ENCODE measurements at regions not wholly inside any gene's neighbourhood (a gene's known extent, or its start where the extent isn't known, plus 50 kb on each side); places are given as distances from the start of the nearest gene placed in this dataset.

- Histone ChIP-seq H3K27me3 (ENCODE audit: control insufficient read depth, insufficient read depth, low read length) (no peaks in the 10 kb centered on the region), H3K4me1 (ENCODE audit: control insufficient read depth, insufficient read depth, low read length) (no peaks in the 10 kb centered on the region), H3K36me3 (ENCODE audit: control insufficient read depth, insufficient read depth, low read length) (no peaks in the 10 kb centered on the region), H3K9me3 (ENCODE audit: control insufficient read depth, insufficient read depth, low read length) (no peaks in the 10 kb centered on the region), H3K27ac (ENCODE audit: low read length) (no peak overlapping the region), H3K4me3 (ENCODE audit: low read length) (no peak overlapping the region)
- no peak for DNase-seq (ENCODE audit: low read depth, low spot score)
- WGBS (ENCODE audit: insufficient coverage, insufficient read length): no CpG with 5 or more reads among the region's 1 CpG
Observed at GRCh38 chr12:62998454-62998853, 63.5 kb upstream of the PPM1H start.

DNA sequence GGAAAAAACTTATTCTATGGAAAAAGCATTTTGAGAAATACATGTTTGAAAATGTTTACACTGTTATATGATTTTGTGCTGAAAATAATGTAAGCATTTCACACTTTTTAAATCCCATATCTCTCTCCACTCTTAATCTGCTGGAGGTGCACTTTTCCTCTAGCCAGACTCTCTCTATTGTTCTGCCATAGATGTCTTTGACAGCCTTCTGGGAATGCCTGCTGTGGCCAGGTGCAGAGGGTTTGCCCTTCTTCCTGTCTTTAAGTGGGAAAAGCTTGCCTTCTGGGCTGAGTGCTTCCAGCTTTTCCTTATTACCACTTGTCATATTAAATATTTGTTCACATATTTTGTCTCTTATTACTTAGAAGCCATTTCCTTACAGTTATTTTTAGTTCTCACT lies 60.1 kb upstream of the PPM1H start:
- H3K27me3 ChIP-seq (ENCODE audit: control insufficient read depth, insufficient read depth, low read length): no peaks in the 10 kb centered on the region
- no peaks in the 10 kb centered on the region for H3K4me1 ChIP-seq (ENCODE audit: control insufficient read depth, insufficient read depth, low read length)
- DNase-seq (ENCODE audit: low read depth, low spot score): peak; percentile 43
- H3K9me3 ChIP-seq (ENCODE audit: control insufficient read depth, insufficient read depth, low read length): no peaks in the 10 kb centered on the region
- no peak overlapping the region for H3K27ac ChIP-seq (ENCODE audit: low read length)
- H3K36me3 ChIP-seq (ENCODE audit: control insufficient read depth, insufficient read depth, low read length): no peaks in the 10 kb centered on the region
- H3K4me3 ChIP-seq (ENCODE audit: low read length): no peak overlapping the region

DNA sequence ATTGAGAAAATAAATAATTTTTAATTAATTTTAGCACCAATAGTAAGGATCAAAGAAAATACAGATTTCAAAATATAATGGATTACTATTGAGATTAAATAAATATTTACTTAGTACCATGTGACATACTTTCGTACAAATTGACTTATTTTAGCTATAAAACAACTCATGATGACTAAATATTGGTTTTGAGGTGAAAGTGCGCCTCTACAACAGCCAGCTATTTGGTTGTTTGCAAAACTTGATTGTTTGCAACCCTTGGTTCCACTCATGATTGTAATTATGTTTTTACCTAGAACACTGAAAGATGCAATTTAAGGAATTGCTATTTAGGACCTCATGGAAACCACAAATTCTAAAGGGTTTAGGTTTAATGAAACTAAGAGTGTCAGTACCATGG lies 51.9 kb upstream of the PPM1H start:
- H3K4me3 ChIP-seq (ENCODE audit: low read length): no peak overlapping the region
- no peaks in the 10 kb centered on the region for H3K4me1 ChIP-seq (ENCODE audit: control insufficient read depth, insufficient read depth, low read length)
- H3K27ac ChIP-seq (ENCODE audit: low read length): no peak overlapping the region
- no CpG with 5 or more reads among the region's 2 CpGs for WGBS (ENCODE audit: insufficient coverage, insufficient read length)
- no peaks in the 10 kb centered on the region for H3K9me3 ChIP-seq (ENCODE audit: control insufficient read depth, insufficient read depth, low read length)
- no peaks in the 10 kb centered on the region for H3K27me3 ChIP-seq (ENCODE audit: control insufficient read depth, insufficient read depth, low read length)
- DNase-seq (ENCODE audit: low read depth, low spot score): no peak
- H3K36me3 ChIP-seq (ENCODE audit: control insufficient read depth, insufficient read depth, low read length): no peaks in the 10 kb centered on the region

All from iPS DF 6.9 (cell line).